ENCODE measurements at regions not wholly inside any gene's neighbourhood (a gene's known extent, or its start where the extent isn't known, plus 50 kb on each side); places are given as distances from the start of the nearest gene placed in this dataset.

GRCh38 chr4:166622425-166622977 is 611.8 kb downstream of the SPOCK3 start:
- ChIA-PET CTCF (no interaction called here), POLR2A (no interaction called here)
- Histone ChIP-seq H3K4me3 (no peak overlapping the region), H3K9me3 (no peaks in the 10 kb centered on the region), H3K4me2 (peak overlapping the region; percentile 27; the same call in 2 of the 3 replicates), H3K27ac (no peak overlapping the region), H3K4me1 (no peaks in the 10 kb centered on the region)
- WGBS (ENCODE audit: missing lambda C conversion rate), result 16% methylated on average over 6 of the region's 6 CpGs
- ATAC-seq (no peak), FAIRE-seq (no peak), DNase-seq (ENCODE audit: low read depth in 1 of 2, low spot score in 1 of 2) (no peak)
- no peak for TF ChIP-seq EHF (CRISPR knock-in tag; IDR thresholded peaks at IDR 0.05)
- TF ChIP-seq RCOR1 (IDR thresholded peaks at IDR 0.05; ENCODE audit: low read depth, low read length), result no peak
- no peak for TF ChIP-seq REST (IDR thresholded peaks at IDR 0.05)
- TF ChIP-seq CHD4 (IDR thresholded peaks at IDR 0.05; ENCODE audit: borderline replicate concordance), result no peak
- TF ChIP-seq EHMT2 (IDR thresholded peaks at IDR 0.05; ENCODE audit: low read depth), result no peak
- TF ChIP-seq USF2 (IDR thresholded peaks at IDR 0.05), result no peak
- TF ChIP-seq POLR2AphosphoS2 (conservative IDR thresholded peaks at IDR 0.05; ENCODE audit: low read length), result no peak
- TF ChIP-seq CBX8 (IDR thresholded peaks at IDR 0.05), result no peak
- no peak for TF ChIP-seq ESRRA (IDR thresholded peaks at IDR 0.05; ENCODE audit: borderline replicate concordance, low read length)
- TF ChIP-seq EP300 (IDR thresholded peaks at IDR 0.05), result no peak
- TF ChIP-seq MYC (IDR thresholded peaks at IDR 0.05; ENCODE audit: borderline replicate concordance, low read length), result no peak
- no peak for TF ChIP-seq HOXB5 (CRISPR knock-in tag; IDR thresholded peaks at IDR 0.05)
- no peak for TF ChIP-seq CBX2 (IDR thresholded peaks at IDR 0.05; ENCODE audit: borderline replicate concordance, low read depth)
- no peak for TF ChIP-seq HEYL (CRISPR knock-in tag; IDR thresholded peaks at IDR 0.05)

- no peaks in the 10 kb centered on the region for H3K4me1 ChIP-seq
- 9% methylated on average over 1 of the region's 1 CpG for WGBS (ENCODE audit: missing lambda C conversion rate)
- FAIRE-seq (no peak), DNase-seq (ENCODE audit: low read depth in 1 of 2, low spot score in 1 of 2) (no peak), ATAC-seq (no peak)
- H3K27ac ChIP-seq, result no peak overlapping the region
- no peaks in the 10 kb centered on the region for H3K9me3 ChIP-seq
- ChIA-PET CTCF (interaction anchor here (1.3 kb wide), 1 partner anchor 459 kb away, joined by 3 read pairs; no protein-coding TSS in a partner anchor), POLR2A (no interaction called here)
- no peak overlapping the region for H3K4me2 ChIP-seq
- no peak overlapping the region for H3K4me3 ChIP-seq
- TF ChIP-seq FOSL2 (IDR thresholded peaks at IDR 0.05) (no peak), FOSL2 (CRISPR knock-in tag; IDR thresholded peaks at IDR 0.05) (no peak), REST (IDR thresholded peaks at IDR 0.05) (no peak), EHF (CRISPR knock-in tag; IDR thresholded peaks at IDR 0.05) (no peak), CHD2 (IDR thresholded peaks at IDR 0.05; ENCODE audit: low read length, partially characterized antibody) (no peak), JUNB (IDR thresholded peaks at IDR 0.05) (no peak), MAFK (IDR thresholded peaks at IDR 0.05; ENCODE audit: partially characterized antibody) (no peak), BCL3 (IDR thresholded peaks at IDR 0.05) (no peak), E2F6 (IDR thresholded peaks at IDR 0.05; ENCODE audit: borderline replicate concordance, low read depth) (no peak), MAX (IDR thresholded peaks at IDR 0.05) (no peak), RNF2 (IDR thresholded peaks at IDR 0.05; ENCODE audit: borderline replicate concordance, low read depth) (no peak), RAD21 (conservative IDR thresholded peaks at IDR 0.05 in 1 of 2, IDR thresholded peaks at IDR 0.05 in 1 of 2) (no peak), ZSCAN20 (CRISPR knock-in tag; IDR thresholded peaks at IDR 0.05) (no peak), PBX3 (IDR thresholded peaks at IDR 0.05) (no peak)
Measured at GRCh38 chr4:166625018-166625637, 609.2 kb downstream of the SPOCK3 start.
